H1 (cell line): ENCODE measurements at regions not wholly inside any gene's neighbourhood (a gene's known extent, or its start where the extent isn't known, plus 50 kb on each side); places are given as distances from the start of the nearest gene placed in this dataset.

Experiments
- CTCF ChIP-seq, 3 experiments: IDR thresholded peaks; 1 replicate in 2 of 3; 2 replicates in 1 of 3; pipeline versions ENCODE4 v1.5.1 to v1.6.1; 2011; ENCODE audit warnings: low read length in 3 of 3, mild to moderate bottlenecking in 3 of 3, inconsistent platforms in 2 of 3, low read depth in 1 of 3, moderate library complexity in 1 of 3; ENCODE audit not compliant: insufficient read depth in 1 of 3; ENCODE audit errors: control extremely low read depth in 1 of 3
- POLR2AphosphoS5 ChIP-seq: IDR thresholded peaks from 2 replicates; pipeline ENCODE4 v1.6.1; 2011; ENCODE audit warnings: low read depth, low read length
- RAD21 ChIP-seq, 2 experiments: IDR thresholded peaks in 1 of 2; conservative IDR thresholded peaks in 1 of 2; 2 replicates each; pipeline ENCODE4 v1.6.1; 2011; ENCODE audit warnings: low read depth in 2 of 2, low read length in 2 of 2, improper control_type of control experiment in 1 of 2, inconsistent platforms in 1 of 2, mild to moderate bottlenecking in 1 of 2, moderate library complexity in 1 of 2
- SRF ChIP-seq: IDR thresholded peaks from 2 replicates; pipeline ENCODE4 v1.6.1; 2011; ENCODE audit warnings: mild to moderate bottlenecking, low read depth, low read length, moderate library complexity
- TAF1 ChIP-seq: IDR thresholded peaks from 2 replicates; pipeline ENCODE4 v1.6.1; 2011; ENCODE audit warnings: mild to moderate bottlenecking, low read depth, low read length

- TF ChIP-seq TAF1 (no peak), RAD21 (IDR thresholded peaks at IDR 0.05 in 1 of 2, conservative IDR thresholded peaks at IDR 0.05 in 1 of 2; ENCODE audit: low read depth in 2 of 2, low read length in 2 of 2) (no peak), CTCF (IDR thresholded peaks at IDR 0.05; ENCODE audit: control extremely low read depth in 1 of 3, insufficient read depth in 1 of 3, low read depth in 1 of 3, low read length in 3 of 3) (no peak), SRF (no peak), POLR2AphosphoS5 (no peak)
Observed at GRCh38 chr4:176584031-176584606, 208.6 kb downstream of the VEGFC start.
